GM23338 (cell line): ENCODE measurements at regions not wholly inside any gene's neighbourhood (a gene's known extent, or its start where the extent isn't known, plus 50 kb on each side); places are given as distances from the start of the nearest gene placed in this dataset.
A peak's percentile ranks its signal among the peaks of the same experiment; 100 is the strongest.

ENCODE experiments used
- ATAC-seq: fragments of 200-7000 bp; cut with Tn5 transposase; 3 replicates; pipeline ENCODE4 v1.9.1; 2020
- DNase-seq: peaks from one replicate; pipeline ENCODE4 v3.0.0-alpha.2; 2015; ENCODE audit warnings: low spot score
- H2AFZ ChIP-seq: fragments of 200-600 bp; sonication (generic); 2 replicates; pipeline ENCODE4 v1.8.0; 2016; ENCODE audit warnings: antibody characterized with exemption, mild to moderate bottlenecking, moderate library complexity
- H3F3A ChIP-seq: fragments of 200-600 bp; sonication (generic); replicated peaks from 2 replicates; pipeline ENCODE4 v1.8.0; 2017; ENCODE audit warnings: antibody characterized with exemption, mixed run types, low read depth
- H3K27ac ChIP-seq: fragments of 200-600 bp; sonication (generic); 2 replicates; pipeline ENCODE4 v1.6.1; 2016; ENCODE audit warnings: low read depth
- H3K27me3 ChIP-seq: fragments of 200-600 bp; sonication (generic); 2 replicates; pipeline ENCODE4 v1.8.0; 2016; ENCODE audit warnings: mild to moderate bottlenecking, mixed run types, moderate library complexity; ENCODE audit not compliant: insufficient read depth
- H3K36me3 ChIP-seq: fragments of 200-600 bp; sonication (generic); 2 replicates; pipeline ENCODE4 v1.8.0; 2016; ENCODE audit warnings: mild to moderate bottlenecking; ENCODE audit not compliant: insufficient read depth
- H3K4me1 ChIP-seq: fragments of 200-600 bp; sonication (generic); 2 replicates; pipeline ENCODE4 v1.8.0; 2016; ENCODE audit warnings: mild to moderate bottlenecking, moderate library complexity; ENCODE audit not compliant: insufficient read depth
- H3K4me2 ChIP-seq: fragments of 200-600 bp; sonication (generic); 2 replicates; pipeline ENCODE4 v1.7.1; 2017; ENCODE audit warnings: mixed run types
- H3K4me3 ChIP-seq: fragments of 200-600 bp; sonication (generic); 2 replicates; pipeline ENCODE4 v1.6.1; 2016; ENCODE audit warnings: mixed run types
- H3K79me2 ChIP-seq: fragments of 200-600 bp; sonication (generic); replicated peaks from 2 replicates; pipeline ENCODE4 v1.8.0; 2017; ENCODE audit warnings: mild to moderate bottlenecking; ENCODE audit not compliant: insufficient read depth
- H3K9me2 ChIP-seq: fragments of 200-600 bp; sonication (generic); 2 replicates; pipeline ENCODE4 v1.8.0; 2017; ENCODE audit not compliant: insufficient read depth
- H4K20me1 ChIP-seq: fragments of 200-600 bp; sonication (generic); replicated peaks from 2 replicates; pipeline ENCODE4 v1.8.0; 2017; ENCODE audit warnings: mild to moderate bottlenecking; ENCODE audit not compliant: insufficient read depth
- H3K27ac Mint-ChIP-seq: 2 replicates; pipeline ENCODE4 v1.8.0; 2020; ENCODE audit warnings: inconsistent platforms, mild to moderate bottlenecking, moderate library complexity, mixed read lengths
- H3K27me3 Mint-ChIP-seq: 3 replicates; pipeline ENCODE4 v1.8.0; 2022; ENCODE audit warnings: low read depth, mild to moderate bottlenecking, moderate library complexity, mixed read lengths, inconsistent platforms; ENCODE audit not compliant: insufficient read depth, poor library complexity
- H3K36me3 Mint-ChIP-seq: 3 replicates; pipeline ENCODE4 v1.8.0; 2021; ENCODE audit warnings: low read depth, mild to moderate bottlenecking, inconsistent platforms, moderate library complexity, mixed read lengths
- H3K4me1 Mint-ChIP-seq: 3 replicates; pipeline ENCODE4 v1.8.0; 2020; ENCODE audit warnings: mild to moderate bottlenecking, inconsistent platforms, mixed read lengths
- H3K4me3 Mint-ChIP-seq: 3 replicates; pipeline ENCODE4 v1.8.0; 2021; ENCODE audit warnings: moderate library complexity, mild to moderate bottlenecking, inconsistent platforms, mixed read lengths
- H3K9me3 Mint-ChIP-seq: 3 replicates; pipeline ENCODE4 v1.8.0; 2020; ENCODE audit warnings: moderate library complexity, mild to moderate bottlenecking, inconsistent platforms, mixed read lengths
- CREB1 ChIP-seq: fragments of 250-450 bp; sonication (Bioruptor Pico); IDR thresholded peaks from 2 replicates; pipeline ENCODE4 v1.5.0; 2020; ENCODE audit warnings: low read depth, mild to moderate bottlenecking, moderate library complexity
- CTCF ChIP-seq, 2 experiments: fragments of 200-600 bp in 1 of 2; sonication (generic) in 1 of 2; conservative IDR thresholded peaks; 2 replicates each; pipeline versions ENCODE4 v1.5.1 to v1.6.1; 2016 to 2017; ENCODE audit warnings: antibody characterized with exemption in 2 of 2, low read depth in 2 of 2, mild to moderate bottlenecking in 2 of 2, moderate library complexity in 1 of 2
- ETS1 ChIP-seq: IDR thresholded peaks from 2 replicates; pipeline ENCODE4 v1.6.1; 2016; ENCODE audit warnings: antibody characterized with exemption
- EZH2 ChIP-seq: fragments of 200-600 bp; sonication (generic); IDR thresholded peaks from one replicate; pipeline ENCODE4 v1.8.0; 2017; ENCODE audit warnings: antibody characterized with exemption, mild to moderate bottlenecking, low read depth; ENCODE audit not compliant: unreplicated experiment
- EZH2phosphoT487 ChIP-seq: fragments of 200-600 bp; sonication (generic); IDR thresholded peaks from one replicate; pipeline ENCODE4 v1.8.1; 2018; ENCODE audit warnings: antibody characterized with exemption; ENCODE audit not compliant: unreplicated experiment
- NANOG ChIP-seq: IDR thresholded peaks from 2 replicates; pipeline ENCODE4 v1.6.1; 2016; ENCODE audit warnings: antibody characterized with exemption, borderline replicate concordance
- POLR2AphosphoS5 ChIP-seq: IDR thresholded peaks from 2 replicates; pipeline ENCODE4 v1.6.1; 2016; ENCODE audit warnings: antibody characterized with exemption, low read depth
- REST ChIP-seq: IDR thresholded peaks from one replicate; pipeline ENCODE4 v1.6.1; 2018; ENCODE audit warnings: antibody characterized with exemption; ENCODE audit not compliant: unreplicated experiment
- STAT1 ChIP-seq: IDR thresholded peaks from one replicate; pipeline ENCODE4 v1.6.1; 2016; ENCODE audit warnings: antibody characterized with exemption; ENCODE audit not compliant: unreplicated experiment
- ZNF114 ChIP-seq: fragments of 250-450 bp; sonication (Bioruptor Pico); IDR thresholded peaks from 2 replicates; pipeline ENCODE4 v1.5.0; 2020; ENCODE audit warnings: mild to moderate bottlenecking, moderate library complexity
- ZNF331 ChIP-seq: fragments of 250-450 bp; sonication (Bioruptor Pico); IDR thresholded peaks from 2 replicates; pipeline ENCODE4 v1.5.0; 2020; ENCODE audit warnings: low read depth, mild to moderate bottlenecking, moderate library complexity

- TF ChIP-seq REST (no peak), ZNF331 (CRISPR knock-in tag) (no peak), EZH2phosphoT487 (no peak), POLR2AphosphoS5 (no peak)
Observed at GRCh38 chr20:24754691-24755090, 194.4 kb upstream of the CST7 start (continued).

- no peaks in the 10 kb centered on the region for H3K4me1 ChIP-seq
- no peaks in the 10 kb centered on the region for H3K36me3 Mint-ChIP-seq
- peaks cover 9% of the 10 kb centered on the region; the same call in 1 of the 3 replicates for H3K9me3 Mint-ChIP-seq
- H3K27ac Mint-ChIP-seq, result peak overlapping the region; percentile 57; the same call in 1 of the 2 replicates
- H3K27me3 Mint-ChIP-seq, result peaks cover 3% of the 10 kb centered on the region
- no peak overlapping the region for H3K27ac ChIP-seq
- no peak overlapping the region for H3K4me2 ChIP-seq
- no peaks in the 10 kb centered on the region for H3K79me2 ChIP-seq
- no peak overlapping the region for H3K4me3 Mint-ChIP-seq
- TF ChIP-seq STAT1, result no peak
- peaks cover 20% of the 10 kb centered on the region; the same call in 2 of the 3 replicates for H3K4me1 Mint-ChIP-seq
- H3K4me3 ChIP-seq, result no peak overlapping the region
- no peaks in the 10 kb centered on the region for H3K27me3 ChIP-seq
- no peaks in the 10 kb centered on the region for H3F3A ChIP-seq
- no peaks in the 10 kb centered on the region for H3K36me3 ChIP-seq
- no peaks in the 10 kb centered on the region for H4K20me1 ChIP-seq
- H2AFZ ChIP-seq, result 0 out of 2 replicates have a peak overlapping the region, but pooled peaks have one; percentile 28
- ATAC-seq, result no peak
- no peak for DNase-seq
- no peaks in the 10 kb centered on the region for H3K9me2 ChIP-seq
Observed at GRCh38 chr20:24755411-24755922, 193.6 kb upstream of the CST7 start.

- Histone ChIP-seq H3K27ac (no peak overlapping the region), H3K4me3 (no peak overlapping the region), H2AFZ (no peak overlapping the region), H4K20me1 (no peaks in the 10 kb centered on the region), H3K4me1 (no peaks in the 10 kb centered on the region), H3K27me3 (no peaks in the 10 kb centered on the region), H3K36me3 (no peaks in the 10 kb centered on the region), H3F3A (no peaks in the 10 kb centered on the region), H3K9me2 (no peaks in the 10 kb centered on the region), H3K79me2 (no peaks in the 10 kb centered on the region), H3K4me2 (no peak overlapping the region)
- peaks cover 10% of the 10 kb centered on the region; the same call in 1 of the 3 replicates for H3K9me3 Mint-ChIP-seq
- H3K27ac Mint-ChIP-seq, result no peak overlapping the region; the same call in 1 of the 2 replicates
- peaks cover 20% of the 10 kb centered on the region; the same call in 2 of the 3 replicates for H3K4me1 Mint-ChIP-seq
- peaks cover 3% of the 10 kb centered on the region for H3K27me3 Mint-ChIP-seq
- no peak for ATAC-seq
- H3K36me3 Mint-ChIP-seq, result no peaks in the 10 kb centered on the region
- no peak for DNase-seq
- H3K4me3 Mint-ChIP-seq, result no peak overlapping the region
- TF ChIP-seq CTCF (conservative IDR thresholded peaks at IDR 0.05; ENCODE audit: low read depth in 2 of 2) (no peak), EZH2 (no peak), CREB1 (no peak), EZH2phosphoT487 (no peak), NANOG (no peak), POLR2AphosphoS5 (no peak), ETS1 (no peak), REST (no peak), STAT1 (no peak), ZNF114 (CRISPR knock-in tag) (no peak)
Observed at GRCh38 chr20:24756292-24757025, 192.6 kb upstream of the CST7 start.
